ENCODE measurements at regions not wholly inside any gene's neighbourhood (a gene's known extent, or its start where the extent isn't known, plus 50 kb on each side); places are given as distances from the start of the nearest gene placed in this dataset.

- Histone ChIP-seq H3K27ac (ENCODE audit: low read depth, low read length) (no peak overlapping the region), H3K4me3 (ENCODE audit: low read depth, low read length) (no peak overlapping the region), H3K27me3 (ENCODE audit: control insufficient read depth, insufficient read depth, low read length) (no peaks in the 10 kb centered on the region), H3K9me3 (ENCODE audit: control insufficient read depth, insufficient read depth, low read length) (no peaks in the 10 kb centered on the region)
- no peak for DNase-seq (ENCODE audit: low read depth, low spot score)
- TF ChIP-seq, protein P1, sequence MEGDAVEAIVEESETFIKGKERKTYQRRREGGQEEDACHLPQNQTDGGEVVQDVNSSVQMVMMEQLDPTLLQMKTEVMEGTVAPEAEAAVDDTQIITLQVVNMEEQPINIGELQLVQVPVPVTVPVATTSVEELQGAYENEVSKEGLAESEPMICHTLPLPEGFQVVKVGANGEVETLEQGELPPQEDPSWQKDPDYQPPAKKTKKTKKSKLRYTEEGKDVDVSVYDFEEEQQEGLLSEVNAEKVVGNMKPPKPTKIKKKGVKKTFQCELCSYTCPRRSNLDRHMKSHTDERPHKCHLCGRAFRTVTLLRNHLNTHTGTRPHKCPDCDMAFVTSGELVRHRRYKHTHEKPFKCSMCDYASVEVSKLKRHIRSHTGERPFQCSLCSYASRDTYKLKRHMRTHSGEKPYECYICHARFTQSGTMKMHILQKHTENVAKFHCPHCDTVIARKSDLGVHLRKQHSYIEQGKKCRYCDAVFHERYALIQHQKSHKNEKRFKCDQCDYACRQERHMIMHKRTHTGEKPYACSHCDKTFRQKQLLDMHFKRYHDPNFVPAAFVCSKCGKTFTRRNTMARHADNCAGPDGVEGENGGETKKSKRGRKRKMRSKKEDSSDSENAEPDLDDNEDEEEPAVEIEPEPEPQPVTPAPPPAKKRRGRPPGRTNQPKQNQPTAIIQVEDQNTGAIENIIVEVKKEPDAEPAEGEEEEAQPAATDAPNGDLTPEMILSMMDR (IDR thresholded peaks at IDR 0.05; ENCODE audit: low read depth, low read length), result no peak
- POLR2A ChIA-PET, result no interaction called here
- CTCF ChIA-PET, result interaction anchor here (0.6 to 5.2 kb wide), 76 partner anchors 9 to 1251 kb away, joined by 3 to 93 read pairs (median 4); partner anchors contain the start of gene HLX
These were observed 325.0 kb downstream of the HLX start for GRCh38 chr1:221204055-221204833.

- CTCF ChIA-PET, result no interaction called here
- TF ChIP-seq, protein P1 (IDR thresholded peaks at IDR 0.05; ENCODE audit: low read depth, low read length), result no peak
- Histone ChIP-seq H3K9me3 (ENCODE audit: control insufficient read depth, insufficient read depth, low read length) (no peaks in the 10 kb centered on the region), H3K27ac (ENCODE audit: low read depth, low read length) (no peak overlapping the region), H3K4me3 (ENCODE audit: low read depth, low read length) (no peak overlapping the region), H3K27me3 (ENCODE audit: control insufficient read depth, insufficient read depth, low read length) (no peaks in the 10 kb centered on the region)
- DNase-seq (ENCODE audit: low read depth, low spot score), result no peak
- POLR2A ChIA-PET, result no interaction called here
These were observed 326.8 kb downstream of the HLX start for GRCh38 chr1:221206076-221206475.

- Histone ChIP-seq H3K9me3 (ENCODE audit: control insufficient read depth, insufficient read depth, low read length) (no peaks in the 10 kb centered on the region), H3K27me3 (ENCODE audit: control insufficient read depth, insufficient read depth, low read length) (no peaks in the 10 kb centered on the region), H3K27ac (ENCODE audit: low read depth, low read length) (no peak overlapping the region), H3K4me3 (ENCODE audit: low read depth, low read length) (no peak overlapping the region)
- ChIA-PET CTCF (interaction anchor here (1.6 kb wide), 1 partner anchor 10 kb away, joined by 9 read pairs; no protein-coding TSS in a partner anchor), POLR2A (no interaction called here)
- TF ChIP-seq, protein P1 (IDR thresholded peaks at IDR 0.05; ENCODE audit: low read depth, low read length), result no peak
- DNase-seq (ENCODE audit: low read depth, low spot score), result no peak
These were observed 333.7 kb downstream of the HLX start for GRCh38 chr1:221212926-221213325.

DNA sequence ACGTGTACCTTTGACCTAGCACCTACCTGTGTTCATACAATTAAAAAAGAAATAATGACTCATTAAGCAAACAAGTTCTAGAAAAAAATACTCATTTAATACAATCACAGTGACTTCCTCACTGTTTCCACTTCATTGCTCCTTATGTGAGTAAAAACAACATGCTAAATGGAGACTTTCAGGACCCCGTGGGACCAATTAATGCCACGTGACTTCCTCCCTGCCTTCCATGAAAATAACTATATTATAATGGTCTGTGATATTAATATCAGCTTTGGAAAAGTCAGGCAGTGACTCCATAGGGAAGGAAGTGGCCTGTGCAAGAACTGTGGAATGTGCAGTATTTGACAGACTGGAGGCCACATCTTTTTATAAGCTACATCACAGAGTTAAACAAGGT is 337.8 kb downstream of the HLX start:
- POLR2A ChIA-PET, result no interaction called here
- TF ChIP-seq, protein P1 (IDR thresholded peaks at IDR 0.05; ENCODE audit: low read depth, low read length), result no peak
- no peak for DNase-seq (ENCODE audit: low read depth, low spot score)
- H3K27me3 ChIP-seq (ENCODE audit: control insufficient read depth, insufficient read depth, low read length), result no peaks in the 10 kb centered on the region
- no peaks in the 10 kb centered on the region; the same call in 1 of the 2 replicates for H3K9me3 ChIP-seq (ENCODE audit: control insufficient read depth, insufficient read depth, low read length)
- CTCF ChIA-PET, result interaction anchor here (0.7 to 1.7 kb wide), 2 partner anchors 14 to 215 kb away, joined by 3 to 16 read pairs; no protein-coding TSS in a partner anchor
- H3K4me3 ChIP-seq (ENCODE audit: low read depth, low read length), result no peak overlapping the region
- no peak overlapping the region for H3K27ac ChIP-seq (ENCODE audit: low read depth, low read length)

- Histone ChIP-seq H3K4me3 (ENCODE audit: low read depth, low read length) (no peak overlapping the region), H3K27me3 (ENCODE audit: control insufficient read depth, insufficient read depth, low read length) (no peaks in the 10 kb centered on the region), H3K27ac (ENCODE audit: low read depth, low read length) (no peak overlapping the region), H3K9me3 (ENCODE audit: control insufficient read depth, insufficient read depth, low read length) (no peaks in the 10 kb centered on the region; the same call in 1 of the 2 replicates)
- DNase-seq (ENCODE audit: low read depth, low spot score), result no peak
- ChIA-PET CTCF (interaction anchor here (2.1 kb wide), 1 partner anchor 20 kb away, joined by 7 read pairs; no protein-coding TSS in a partner anchor), POLR2A (no interaction called here)
- TF ChIP-seq, protein P1 (IDR thresholded peaks at IDR 0.05; ENCODE audit: low read depth, low read length), result no peak
These were observed 344.0 kb downstream of the HLX start for GRCh38 chr1:221223281-221223680.

Measured in AG04450 (cell line).